GM13977 (cell line): ENCODE measurements at regions not wholly inside any gene's neighbourhood (a gene's known extent, or its start where the extent isn't known, plus 50 kb on each side); places are given as distances from the start of the nearest gene placed in this dataset.

Experiments used
- DNase-seq: peaks from one replicate; pipeline ENCODE4 v3.0.0; 2012; ENCODE audit warnings: low spot score
- in situ Hi-C: fragments of 300-500 bp; cut with MboI; formaldehyde crosslinking; loops from one replicate; pipeline ENCODE4 v1.12.0; 2022; ENCODE audit warnings: low sequenced_read_pairs, low pct_unique_long_range_greater_than_20kb, mixed read lengths, inconsistent platforms; ENCODE audit not compliant: unreplicated experiment
- TF ChIP-seq, protein P1 (sequence below): IDR thresholded peaks from 2 replicates; pipeline ENCODE4 v1.5.1; 2012; ENCODE audit warnings: mild to moderate bottlenecking, control low read depth; ENCODE audit not compliant: insufficient read depth; ENCODE audit errors: extremely low read depth, missing control alignments

DNA sequence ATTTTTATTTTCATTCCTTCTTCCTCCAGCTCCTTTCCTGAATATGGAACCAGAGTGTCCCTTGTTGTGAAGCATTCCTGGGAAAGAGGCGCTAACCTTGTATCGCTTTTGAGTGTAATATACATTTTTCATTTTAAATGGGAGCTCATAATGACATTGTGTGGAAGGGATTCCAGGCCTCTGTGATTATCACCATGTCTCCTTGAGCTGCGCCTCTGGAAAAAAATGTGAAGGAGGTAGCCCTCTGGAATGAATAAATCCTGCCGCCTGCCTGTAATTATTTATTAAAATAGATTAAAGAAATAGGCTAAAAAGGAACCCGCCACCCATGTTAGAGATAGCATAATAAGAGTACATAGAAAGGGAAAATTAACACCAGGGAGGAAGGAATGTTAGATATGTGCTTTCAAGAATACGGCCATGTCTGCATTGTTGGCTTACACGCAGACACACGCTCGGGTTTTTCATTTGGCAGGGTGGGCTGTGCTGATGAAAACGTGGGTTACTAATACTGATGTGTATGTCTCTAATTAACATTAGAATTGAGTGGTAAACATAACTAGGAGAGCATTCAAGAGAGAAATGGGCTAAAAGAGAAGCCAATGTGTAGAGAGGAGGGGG, 138.5 kb downstream of the LINC00237 start:
- in situ Hi-C loops, result no loop called here
- TF ChIP-seq, protein P1, sequence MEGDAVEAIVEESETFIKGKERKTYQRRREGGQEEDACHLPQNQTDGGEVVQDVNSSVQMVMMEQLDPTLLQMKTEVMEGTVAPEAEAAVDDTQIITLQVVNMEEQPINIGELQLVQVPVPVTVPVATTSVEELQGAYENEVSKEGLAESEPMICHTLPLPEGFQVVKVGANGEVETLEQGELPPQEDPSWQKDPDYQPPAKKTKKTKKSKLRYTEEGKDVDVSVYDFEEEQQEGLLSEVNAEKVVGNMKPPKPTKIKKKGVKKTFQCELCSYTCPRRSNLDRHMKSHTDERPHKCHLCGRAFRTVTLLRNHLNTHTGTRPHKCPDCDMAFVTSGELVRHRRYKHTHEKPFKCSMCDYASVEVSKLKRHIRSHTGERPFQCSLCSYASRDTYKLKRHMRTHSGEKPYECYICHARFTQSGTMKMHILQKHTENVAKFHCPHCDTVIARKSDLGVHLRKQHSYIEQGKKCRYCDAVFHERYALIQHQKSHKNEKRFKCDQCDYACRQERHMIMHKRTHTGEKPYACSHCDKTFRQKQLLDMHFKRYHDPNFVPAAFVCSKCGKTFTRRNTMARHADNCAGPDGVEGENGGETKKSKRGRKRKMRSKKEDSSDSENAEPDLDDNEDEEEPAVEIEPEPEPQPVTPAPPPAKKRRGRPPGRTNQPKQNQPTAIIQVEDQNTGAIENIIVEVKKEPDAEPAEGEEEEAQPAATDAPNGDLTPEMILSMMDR, result no peak
- no peak for DNase-seq

DNA sequence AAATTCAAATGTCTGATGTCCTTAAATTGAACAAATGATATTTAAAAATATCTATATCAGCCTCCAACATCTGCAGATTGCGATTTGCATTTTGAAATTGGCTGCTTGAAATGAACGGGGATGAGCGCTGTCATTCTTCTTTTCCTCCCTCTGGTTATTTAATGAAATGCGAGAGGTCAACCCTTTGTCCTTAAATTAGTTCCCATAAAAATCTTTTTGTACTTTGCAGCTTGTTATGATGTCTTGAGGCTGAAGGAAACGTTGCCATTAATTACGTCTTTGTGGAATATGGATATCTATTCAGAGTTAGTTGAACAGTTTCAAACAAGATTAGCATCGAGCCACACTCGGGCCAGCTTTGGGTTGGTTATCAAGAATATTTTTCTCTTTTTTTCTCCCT, 140.0 kb downstream of the LINC00237 start:
- TF ChIP-seq, protein P1, result no peak
- DNase-seq, result no peak
- in situ Hi-C loops, result no loop called here

DNA sequence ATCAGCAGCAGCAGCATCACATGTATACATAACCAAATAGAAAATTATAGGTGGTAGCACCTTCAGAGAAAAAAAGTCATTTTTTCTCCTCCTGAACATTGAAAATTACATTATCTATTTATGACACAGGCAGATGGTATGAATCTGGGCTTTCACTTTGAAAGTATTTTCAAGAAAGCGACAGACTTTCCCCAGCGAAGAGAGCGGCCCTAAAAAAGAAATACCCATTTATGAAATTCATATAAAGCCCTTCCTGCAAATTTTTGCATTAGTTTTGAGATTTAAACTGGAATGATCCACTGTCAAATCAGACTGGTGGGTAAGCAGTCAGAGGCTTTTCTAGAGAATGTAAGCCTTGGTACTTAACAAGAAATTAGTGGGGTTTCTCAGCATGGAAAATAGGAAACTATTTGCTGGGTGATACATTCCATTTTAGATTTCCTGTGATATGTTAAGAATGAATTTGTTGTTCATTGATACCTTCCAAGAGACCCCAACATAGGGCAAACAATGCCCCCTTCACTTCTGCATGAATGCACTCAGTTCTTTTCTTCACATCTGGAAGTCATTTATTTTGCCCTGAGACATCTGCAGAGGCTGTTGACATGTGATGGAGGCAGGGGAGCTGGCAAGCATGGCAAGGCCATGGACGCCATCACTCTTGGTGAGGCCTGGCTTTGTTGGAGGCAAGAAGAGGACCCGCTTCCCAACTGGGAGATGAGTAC, 147.0 kb downstream of the LINC00237 start:
- in situ Hi-C loops, result no loop called here
- TF ChIP-seq, protein P1, result no peak
- no peak for DNase-seq

DNA sequence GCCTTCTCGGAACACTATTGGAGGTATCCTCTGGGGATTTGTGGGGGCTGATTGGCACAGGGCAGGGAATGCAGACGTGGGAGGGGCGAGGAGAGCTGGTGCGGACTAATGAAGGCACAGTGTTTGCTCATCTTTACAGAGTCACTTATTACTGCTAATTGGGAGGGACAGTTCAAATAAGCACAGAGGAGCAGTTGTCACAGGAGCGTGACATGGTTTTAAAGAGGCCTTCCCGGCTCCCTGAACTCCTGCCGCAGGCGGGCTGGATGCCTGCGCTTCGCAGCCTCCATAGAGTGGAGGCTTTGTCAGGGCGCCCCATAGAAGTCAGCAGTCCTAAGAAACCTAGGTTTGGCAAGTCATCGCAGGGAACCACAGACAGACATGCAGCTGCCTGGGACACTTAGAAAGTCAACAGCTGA, 149.6 kb downstream of the LINC00237 start:
- in situ Hi-C loops, result no loop called here
- DNase-seq, result no peak

DNA sequence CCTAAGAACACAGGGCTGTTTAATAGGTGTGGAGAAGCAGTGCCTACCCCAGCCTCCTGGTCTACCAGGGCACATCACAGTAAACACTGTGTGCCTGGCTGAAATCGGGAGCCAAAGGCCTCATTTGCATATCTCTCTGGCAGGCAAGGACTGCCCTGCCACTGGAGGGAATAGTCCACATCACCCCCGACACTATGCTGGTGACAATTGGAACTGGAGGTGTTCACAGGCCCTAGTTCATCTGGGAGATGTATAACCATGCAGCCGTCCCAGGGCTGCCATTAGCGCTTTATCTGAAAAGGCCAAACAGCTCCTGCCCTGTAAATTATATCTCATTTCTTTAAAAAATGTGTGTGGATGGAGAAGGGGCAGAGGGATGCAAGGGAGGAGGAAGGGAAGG, 150.3 kb downstream of the LINC00237 start:
- TF ChIP-seq, protein P1, result no peak
- in situ Hi-C loops, result no loop called here
- no peak for DNase-seq

More for the DNA sequence above, 149.6 kb downstream of the LINC00237 start:
- TF ChIP-seq, protein P1, result no peak

DNA sequence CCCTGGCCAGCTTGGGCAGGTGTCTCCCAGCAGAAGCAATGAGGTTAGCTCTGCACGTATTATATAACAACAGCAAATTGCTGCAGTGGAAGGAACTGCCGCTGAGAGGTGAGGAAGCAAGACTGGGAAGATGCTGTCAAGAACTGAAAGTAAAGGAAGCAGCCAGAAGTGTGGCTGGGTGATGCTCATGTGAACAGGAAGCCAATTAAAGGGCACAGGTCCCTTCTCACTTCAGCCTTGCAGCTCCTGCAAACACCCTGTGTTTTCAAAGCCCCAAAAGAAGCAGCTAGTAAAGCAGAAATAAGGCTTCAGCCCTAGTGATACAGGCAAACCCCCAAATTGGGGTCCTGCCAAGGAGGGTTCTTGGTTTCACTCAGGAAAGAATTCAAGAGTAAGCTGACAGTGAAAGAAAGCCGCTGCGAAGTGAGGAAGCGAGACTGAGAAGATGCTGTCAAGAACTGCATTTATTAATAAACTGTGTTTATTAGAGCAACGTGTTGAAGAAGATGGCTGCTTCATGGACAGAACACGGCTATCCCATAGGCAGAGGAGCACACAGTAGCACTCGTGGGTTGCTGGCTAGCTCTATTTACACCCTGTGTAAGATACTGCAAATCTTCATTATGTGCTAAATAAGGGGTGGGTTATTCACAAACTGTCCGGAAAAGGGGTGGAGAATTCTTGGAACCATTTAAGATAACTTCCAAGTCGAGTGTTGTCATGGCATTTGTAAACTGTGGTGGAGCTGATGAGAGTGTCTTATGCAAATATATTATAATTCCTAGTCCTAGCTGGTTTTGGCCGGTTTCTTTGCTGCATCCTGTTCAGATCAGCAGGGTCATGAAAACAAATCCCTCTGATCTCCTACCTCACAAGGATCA, 152.2 kb downstream of the LINC00237 start:
- TF ChIP-seq, protein P1, result no peak
- in situ Hi-C loops, result no loop called here
- no peak for DNase-seq
